NCI-H187 treated with DMSO at 0.1 percent for 48 hours (cell line): ENCODE measurements at regions not wholly inside any gene's neighbourhood (a gene's known extent, or its start where the extent isn't known, plus 50 kb on each side); places are given as distances from the start of the nearest gene placed in this dataset.
"Not testable (repeated sequence)": the region's sequence is repeated elsewhere in the genome, so short reads cannot be mapped to it uniquely, and the experiment has no call there.

Experiments used
- DNase-seq: peaks from one replicate; lab custom pipeline; 2025; lab: John Stamatoyannopoulos, UW

- no peak for DNase-seq
These were observed 51.1 kb downstream of the DOP1B start for GRCh38 chr21:36207577-36208320.

GRCh38 chr21:36208326-36209013, 51.8 kb downstream of the DOP1B start:
- no peak for DNase-seq

GRCh38 chr21:36209626-36210171, 53.1 kb downstream of the DOP1B start:
- no peak for DNase-seq

GRCh38 chr21:36210779-36211659, 54.4 kb downstream of the DOP1B start:
- DNase-seq = no peak

- DNase-seq = no peak
These were observed 55.3 kb downstream of the DOP1B start for GRCh38 chr21:36211660-36212512.

- DNase-seq = no peak
These were observed 55.8 kb downstream of the DOP1B start for GRCh38 chr21:36212513-36212780.

GRCh38 chr21:36214561-36214960, 57.9 kb downstream of the DOP1B start:
- no peak for DNase-seq

- no peak for DNase-seq
These were observed 61.1 kb downstream of the DOP1B start for GRCh38 chr21:36217743-36218142.

GRCh38 chr21:36218691-36219090, 62.1 kb downstream of the DOP1B start:
- DNase-seq = no peak

- DNase-seq = no peak
These were observed 66.8 kb downstream of the DOP1B start for GRCh38 chr21:36223451-36223850.

- DNase-seq = no peak
These were observed 72.6 kb downstream of the DOP1B start for GRCh38 chr21:36229181-36229580.

- not testable (repeated sequence) for DNase-seq
These were observed 74.8 kb downstream of the DOP1B start for GRCh38 chr21:36231444-36231843.

GRCh38 chr21:36232641-36233040, 76.0 kb downstream of the DOP1B start:
- no peak for DNase-seq

- no peak for DNase-seq
These were observed 78.5 kb downstream of the DOP1B start for GRCh38 chr21:36235058-36235582.

- no peak for DNase-seq
These were observed 79.6 kb downstream of the DOP1B start for GRCh38 chr21:36236052-36236730.

GRCh38 chr21:36237441-36237840, 80.8 kb downstream of the DOP1B start:
- no peak for DNase-seq

GRCh38 chr21:36239585-36239984, 80.4 kb upstream of the MORC3 start:
- DNase-seq = no peak

- no peak for DNase-seq
These were observed 78.3 kb upstream of the MORC3 start for GRCh38 chr21:36241717-36242116.

- DNase-seq = no peak
These were observed 74.9 kb upstream of the MORC3 start for GRCh38 chr21:36245115-36245514.

- DNase-seq = no peak
These were observed 74.3 kb upstream of the MORC3 start for GRCh38 chr21:36245649-36246048.
